Fibroblast of upper back skin (primary cell): ENCODE measurements at regions not wholly inside any gene's neighbourhood (a gene's known extent, or its start where the extent isn't known, plus 50 kb on each side); places are given as distances from the start of the nearest gene placed in this dataset.
"Not testable (repeated sequence)": the region's sequence is repeated elsewhere in the genome, so short reads cannot be mapped to it uniquely, and the experiment has no call there.

Source experiments
- DNase-seq: peaks from one replicate; pipeline ENCODE4 v3.0.0-alpha.2; 2013

DNA sequence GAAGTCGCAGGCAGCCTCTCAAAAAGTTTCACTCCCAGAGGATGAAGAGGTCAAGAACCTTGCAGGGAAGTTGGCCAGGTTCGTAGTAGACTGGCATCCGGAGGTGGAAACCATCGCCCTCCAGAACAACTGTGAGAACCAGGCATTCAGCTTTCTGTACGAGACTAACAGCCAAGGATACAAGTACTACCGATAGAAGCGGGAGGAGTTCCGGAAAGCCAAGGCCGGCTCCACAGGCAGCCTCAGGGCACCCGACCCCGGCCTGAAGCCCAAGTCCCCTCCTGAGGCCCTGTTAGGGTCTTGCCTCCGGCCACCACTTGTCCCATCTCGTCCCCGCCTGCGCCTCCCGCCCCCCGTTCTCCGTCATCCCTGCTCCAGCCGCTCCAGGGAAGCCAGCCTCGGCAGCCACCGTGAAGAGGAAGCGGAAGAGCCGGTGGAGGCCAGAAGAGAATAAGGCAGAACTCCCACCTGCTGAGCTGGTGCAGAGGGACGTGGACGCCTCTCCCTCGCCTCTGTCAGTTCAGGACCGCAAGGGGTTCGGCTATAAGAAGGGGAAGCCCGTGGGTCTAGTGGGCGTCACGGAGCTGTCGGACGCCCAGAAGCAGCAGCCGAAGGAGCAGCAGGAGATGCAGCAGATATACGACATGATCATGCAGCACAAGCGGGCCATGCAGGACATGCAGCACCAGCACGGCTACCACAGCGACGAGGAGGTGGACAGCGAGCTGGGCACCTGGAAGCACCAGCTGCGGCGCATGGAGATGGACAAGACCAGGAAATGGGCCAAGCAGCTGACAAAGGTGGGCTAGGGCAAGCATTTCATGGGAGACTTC, 366.8 kb upstream of the ATXN7L3B start:
- DNase-seq: no peak

DNA sequence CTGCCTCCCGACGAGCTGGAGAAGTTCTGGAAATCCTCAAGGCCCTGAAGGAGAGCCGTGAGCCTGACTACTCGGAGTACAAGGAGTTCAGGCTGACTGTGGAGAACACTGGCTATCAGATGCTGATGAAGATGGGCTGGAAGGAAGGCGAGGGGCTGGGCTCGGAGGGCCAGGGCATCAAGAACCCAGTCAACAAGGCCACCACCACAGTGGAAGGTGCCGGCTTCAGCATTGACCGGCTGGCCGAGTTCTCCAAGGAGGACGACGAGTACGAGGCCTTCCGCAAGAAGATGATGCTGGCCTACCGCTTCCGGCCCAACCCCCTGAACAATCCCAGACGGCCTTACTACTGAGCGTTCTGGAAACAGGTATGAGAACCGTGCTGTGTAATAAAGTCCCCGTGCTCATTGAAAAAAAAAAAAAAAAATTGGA, 366.1 kb upstream of the ATXN7L3B start:
- DNase-seq: no peak

DNA sequence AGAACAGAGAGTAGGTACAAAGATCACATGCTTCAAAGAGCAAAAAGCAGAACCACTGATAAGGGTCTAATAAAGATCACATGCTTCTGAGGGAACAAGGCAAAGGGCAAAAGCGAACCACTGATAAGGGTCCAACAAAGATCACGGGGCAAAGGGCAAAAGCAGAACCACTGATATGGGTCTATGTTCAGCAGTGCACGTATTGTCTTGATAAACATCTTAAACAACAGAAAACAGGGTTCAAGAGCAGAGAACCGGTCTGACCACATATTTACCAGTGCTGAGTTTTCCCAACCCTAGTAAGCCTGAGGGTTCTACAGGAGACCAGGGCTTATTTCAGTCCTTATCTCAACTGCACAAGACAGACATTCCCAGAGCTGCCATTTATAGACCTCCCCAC, 362.7 kb upstream of the ATXN7L3B start:
- not testable (repeated sequence) for DNase-seq

DNA sequence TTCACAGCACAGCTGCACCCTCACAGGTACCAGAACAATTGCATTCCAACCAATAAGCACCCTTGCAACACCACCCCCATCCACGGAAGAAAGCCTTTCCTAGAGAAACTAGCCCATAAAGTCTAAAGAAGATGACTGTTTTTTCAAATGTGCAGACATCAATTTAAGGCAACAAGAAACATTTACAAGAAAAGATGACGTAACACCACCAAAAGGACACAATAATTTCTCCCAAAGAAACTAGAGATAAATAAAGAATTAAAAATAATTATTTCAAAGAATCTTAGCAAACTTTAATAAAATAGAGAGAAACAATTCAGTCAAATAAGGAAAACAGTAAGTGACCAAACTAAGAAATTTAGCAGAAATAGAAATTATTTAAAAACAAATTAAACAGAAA, 352.3 kb upstream of the ATXN7L3B start:
- DNase-seq: no peak

DNA sequence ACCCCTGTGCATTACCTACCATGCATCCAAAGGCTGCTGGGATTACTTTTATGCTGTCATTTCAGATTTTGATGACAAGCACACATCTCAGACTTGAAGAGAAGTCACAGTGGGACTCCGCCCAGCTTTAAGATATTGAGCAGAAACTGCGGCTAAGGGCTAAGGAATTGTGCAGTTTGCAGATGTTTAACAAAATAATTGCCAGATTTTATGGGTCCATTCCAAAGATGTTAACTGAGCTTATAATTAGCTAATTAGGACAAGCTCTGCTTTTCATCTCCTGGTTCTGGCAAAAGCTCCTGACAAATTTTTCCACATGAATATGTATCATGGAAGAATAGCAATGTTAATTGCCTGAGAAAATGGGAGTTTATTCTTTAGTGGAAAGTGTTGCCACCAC, 344.4 kb upstream of the ATXN7L3B start:
- DNase-seq: no peak

DNA sequence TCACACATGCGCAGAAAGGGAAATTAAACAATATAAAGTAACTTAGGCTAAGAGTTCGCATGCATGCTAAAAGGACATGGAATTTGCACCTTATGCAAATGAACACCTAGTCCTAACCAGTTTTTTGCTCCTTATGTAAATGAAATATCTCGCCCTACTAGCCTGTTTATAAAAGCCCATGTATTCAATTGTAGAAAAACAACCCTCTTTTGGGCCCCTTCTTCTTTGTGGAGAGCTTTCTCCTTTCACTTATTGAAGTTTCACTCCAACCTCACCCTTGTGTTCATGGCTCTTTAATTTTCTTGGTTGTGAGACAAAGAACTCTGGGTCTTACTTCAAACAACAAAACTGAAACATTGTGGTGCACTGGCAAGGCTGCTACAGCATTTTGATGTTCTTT, 333.4 kb upstream of the ATXN7L3B start:
- DNase-seq: no peak

DNA sequence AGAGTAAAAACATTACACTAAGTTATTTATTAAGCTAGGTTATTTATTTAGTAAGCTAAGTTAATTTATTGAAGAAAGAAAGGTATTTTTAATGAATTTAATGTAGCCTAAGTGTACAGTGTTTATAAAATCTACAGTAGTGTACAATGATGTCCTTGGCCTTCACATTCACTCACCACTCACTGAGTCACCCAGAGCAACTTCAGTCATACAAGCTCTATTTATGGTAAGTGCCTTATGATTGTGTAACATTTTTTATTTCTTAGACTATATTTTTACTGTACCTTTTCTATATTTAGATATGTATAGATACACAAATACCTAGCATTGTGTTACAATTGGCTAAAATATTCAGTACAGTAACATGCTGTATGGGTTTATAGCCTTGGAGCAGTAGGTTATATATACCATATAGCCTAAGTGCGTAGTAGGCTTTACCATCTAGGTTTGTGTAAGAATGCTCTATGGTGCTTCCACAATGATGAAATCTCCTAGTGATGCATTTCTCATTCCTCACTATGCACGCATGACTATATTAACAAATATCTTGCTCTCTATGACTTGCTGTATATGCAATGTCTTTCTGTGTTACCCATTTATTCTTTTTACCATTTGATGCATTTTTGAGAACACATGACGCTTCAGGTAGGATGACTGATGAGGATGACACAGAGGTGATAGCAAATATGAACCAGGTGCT, 309.6 kb upstream of the ATXN7L3B start:
- no peak for DNase-seq

DNA sequence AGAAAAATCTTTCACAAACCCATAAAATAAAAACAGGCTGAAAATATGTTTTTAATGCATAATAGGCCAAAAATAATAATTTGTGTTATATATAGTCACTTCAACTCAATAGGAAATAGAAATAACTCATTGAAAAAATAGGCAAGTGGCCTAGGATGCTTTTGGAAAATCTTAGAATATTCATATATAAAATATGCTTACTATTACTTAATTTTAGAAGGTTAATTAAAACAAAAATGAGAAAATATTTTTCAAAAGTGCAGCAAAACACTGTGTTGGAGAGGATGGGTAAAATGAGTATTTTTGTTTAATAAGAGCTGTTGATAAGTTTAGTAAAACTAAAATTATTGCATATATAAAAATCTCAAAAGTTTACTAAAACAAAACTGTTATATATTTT, 308.0 kb upstream of the ATXN7L3B start:
- DNase-seq: no peak

DNA sequence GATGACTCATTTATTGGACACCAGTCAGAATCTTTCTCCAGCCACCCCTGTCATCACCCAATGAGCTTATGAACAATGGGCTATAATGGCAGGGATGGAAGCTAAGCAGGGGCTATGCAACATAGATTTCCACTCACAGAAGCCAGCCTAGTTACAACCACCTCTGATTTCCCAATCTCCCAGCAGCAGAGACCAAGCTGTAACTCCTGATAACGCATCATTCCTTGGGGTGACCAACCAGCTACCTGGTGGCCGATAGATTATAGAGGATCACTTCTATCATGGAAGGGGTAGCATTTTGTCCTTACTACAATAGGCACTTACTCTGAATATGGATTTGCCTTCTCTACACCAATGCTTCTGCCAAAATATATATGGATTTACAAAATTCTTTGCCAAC, 302.3 kb upstream of the ATXN7L3B start:
- DNase-seq: no peak

DNA sequence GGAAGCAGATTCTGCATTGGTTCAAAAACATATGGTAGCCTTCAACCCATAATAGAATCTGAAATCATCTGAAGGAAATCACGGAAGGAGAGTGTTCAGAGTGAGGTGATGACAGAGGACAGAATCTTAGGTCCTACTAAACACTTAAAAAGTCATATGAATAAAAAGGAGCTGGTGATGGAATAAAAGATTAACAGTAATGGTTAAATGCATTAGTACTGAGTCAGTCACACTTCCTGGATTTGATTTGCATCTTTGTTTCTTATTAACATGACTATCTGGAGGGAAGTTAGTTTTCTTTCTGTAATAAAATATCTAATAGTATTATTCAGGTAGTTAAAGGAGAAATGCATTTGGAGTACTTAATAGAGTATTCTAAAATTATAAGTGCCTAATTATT, 296.3 kb upstream of the ATXN7L3B start:
- no peak for DNase-seq

DNA sequence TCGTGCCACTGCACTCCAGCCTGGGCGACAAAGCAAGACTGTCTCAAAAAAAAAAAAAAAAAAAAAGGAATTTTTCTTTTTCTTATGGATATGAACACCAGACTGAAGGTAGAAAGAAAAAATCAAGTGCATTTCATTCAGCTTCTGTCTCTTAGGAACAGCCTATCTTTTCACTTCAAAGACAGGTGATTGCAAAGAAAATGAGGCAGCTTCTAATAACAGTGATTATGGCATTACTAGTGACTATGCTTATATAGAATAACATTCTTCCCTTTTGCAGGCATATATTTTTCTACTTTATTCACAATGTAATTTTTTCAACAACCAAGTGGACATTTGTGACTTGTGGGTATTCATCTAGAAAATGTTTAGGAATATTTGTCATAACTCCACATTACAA, 295.5 kb upstream of the ATXN7L3B start:
- DNase-seq: no peak

DNA sequence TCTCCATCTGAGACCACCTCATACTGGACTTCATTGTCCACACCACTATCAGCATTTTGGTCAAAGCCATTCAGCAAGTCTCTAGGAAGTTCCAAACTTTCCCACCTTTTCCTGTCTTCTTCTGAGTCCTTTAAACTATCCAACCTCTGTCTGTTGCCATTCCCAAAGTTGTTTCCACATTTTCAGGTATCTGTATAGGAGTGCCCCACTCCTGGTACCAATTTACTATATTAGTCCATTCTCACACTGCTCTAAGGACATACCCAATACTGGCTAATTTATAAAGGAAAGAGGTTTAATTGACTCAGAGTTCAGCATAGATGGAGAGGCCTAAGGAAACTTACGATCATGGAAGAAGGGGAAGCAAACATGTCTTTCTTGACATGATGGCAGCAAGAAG, 292.2 kb upstream of the ATXN7L3B start:
- no peak for DNase-seq

DNA sequence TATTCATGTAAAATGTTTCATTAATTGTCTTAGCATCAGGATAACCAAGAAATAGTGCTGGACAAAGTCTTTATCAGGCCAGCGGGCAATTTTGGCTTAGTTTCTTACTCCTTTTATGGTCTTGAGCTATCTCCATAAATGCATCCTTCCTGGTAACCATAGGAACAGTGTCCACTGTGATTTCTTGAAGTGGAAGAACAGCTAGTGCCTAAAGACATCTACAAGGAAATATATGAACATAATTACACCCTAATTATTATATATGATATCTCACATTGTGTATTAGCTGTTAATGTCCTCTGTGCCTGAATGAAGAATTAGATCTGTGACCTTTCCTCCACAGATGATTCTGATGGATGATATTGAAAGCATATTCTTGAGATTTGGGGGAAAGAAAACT, 286.7 kb upstream of the ATXN7L3B start:
- no peak for DNase-seq

DNA sequence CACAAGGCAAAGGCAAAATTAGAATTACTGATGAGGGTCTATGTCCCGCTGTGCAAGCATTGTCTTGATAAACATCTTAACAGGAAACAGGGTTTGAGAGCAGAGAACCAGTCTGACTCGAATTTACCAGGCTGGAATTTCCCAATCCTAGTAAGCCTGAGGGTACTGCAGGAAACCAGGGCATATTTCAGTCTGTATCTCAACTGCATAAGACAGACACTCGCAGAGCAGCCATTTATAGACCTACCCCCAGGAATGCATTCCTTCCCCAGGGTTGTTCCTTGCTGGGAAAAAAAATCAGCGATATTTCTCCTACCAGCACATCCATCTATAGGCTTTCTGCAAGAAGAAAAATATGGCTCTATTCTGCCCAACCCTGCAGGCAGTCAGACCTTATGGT, 283.8 kb upstream of the ATXN7L3B start:
- DNase-seq: not testable (repeated sequence)

DNA sequence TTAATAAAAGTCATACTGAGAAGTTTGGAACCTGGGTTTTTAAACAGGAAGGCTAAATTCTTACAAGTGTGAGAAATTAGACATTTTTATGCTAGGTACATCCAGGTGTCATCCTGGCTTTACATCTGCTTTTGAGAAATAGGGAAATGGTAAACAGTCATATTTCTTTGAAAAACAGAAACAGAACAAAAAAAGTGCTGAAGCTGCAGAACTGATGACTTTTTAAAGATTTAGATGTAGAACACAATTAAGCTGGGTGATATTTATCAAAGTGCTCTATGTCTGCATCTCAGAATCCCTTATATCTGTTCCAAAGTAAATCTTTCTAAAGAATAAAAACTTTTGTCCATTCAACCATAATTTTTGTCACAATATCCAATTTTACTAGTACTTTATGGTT, 282.9 kb upstream of the ATXN7L3B start:
- DNase-seq: no peak

DNA sequence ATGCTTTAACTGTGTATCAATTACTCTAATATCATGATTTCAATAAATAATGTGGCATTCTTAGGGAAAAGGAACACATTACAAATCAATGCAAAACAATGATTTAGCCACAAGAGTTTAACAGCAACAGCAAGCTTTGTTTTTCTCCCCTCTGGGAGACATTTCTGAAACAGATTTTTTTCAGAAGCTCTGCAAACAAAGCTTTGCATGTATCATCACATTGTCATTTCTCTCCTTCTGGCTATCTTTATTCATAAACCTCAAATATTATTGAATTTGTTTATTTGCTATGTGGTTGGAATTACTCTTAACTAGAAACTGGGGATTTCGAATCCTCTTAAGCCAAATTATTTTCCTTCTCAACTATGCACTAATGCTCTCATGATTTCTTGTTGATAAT, 278.4 kb upstream of the ATXN7L3B start:
- no peak for DNase-seq

DNA sequence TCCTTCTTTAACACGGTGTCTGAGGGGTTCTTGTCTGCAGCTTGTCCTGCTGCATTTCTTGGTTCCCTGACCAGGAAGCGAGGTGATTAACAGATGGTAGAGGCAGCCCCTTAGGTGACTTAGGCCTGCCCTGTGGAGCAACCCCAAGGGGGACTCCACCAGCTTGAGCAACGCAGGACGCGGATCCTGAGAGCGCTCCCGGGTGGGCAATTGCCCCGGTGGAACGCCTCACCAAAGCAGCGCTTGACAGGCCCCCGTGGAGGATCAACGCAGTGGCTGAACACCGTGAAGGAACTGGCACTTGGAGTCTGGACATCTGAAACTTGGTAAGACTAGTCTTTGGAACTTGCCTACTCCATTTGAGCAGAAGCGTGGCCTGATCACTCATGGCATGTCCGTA, 272.9 kb upstream of the ATXN7L3B start:
- no peak for DNase-seq

DNA sequence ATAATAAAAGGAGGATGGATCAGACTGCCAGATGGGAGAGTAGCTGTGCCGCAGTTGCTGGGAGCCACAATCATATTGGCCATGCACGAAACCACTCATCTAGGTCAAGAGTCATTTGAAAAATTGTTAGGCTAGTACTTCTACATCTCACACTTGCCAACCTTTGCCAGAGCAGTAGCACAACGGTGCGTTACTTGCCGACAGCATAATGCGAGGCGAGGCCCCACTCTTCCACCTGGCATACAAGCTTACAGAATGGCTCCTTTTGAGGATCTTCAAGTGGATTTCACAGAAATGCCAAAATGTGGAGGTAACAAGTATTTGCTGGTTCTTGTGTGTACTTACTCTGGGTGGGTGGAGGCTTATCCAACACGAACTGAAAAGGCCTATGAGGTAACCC, 268.3 kb upstream of the ATXN7L3B start:
- not testable (repeated sequence) for DNase-seq

DNA sequence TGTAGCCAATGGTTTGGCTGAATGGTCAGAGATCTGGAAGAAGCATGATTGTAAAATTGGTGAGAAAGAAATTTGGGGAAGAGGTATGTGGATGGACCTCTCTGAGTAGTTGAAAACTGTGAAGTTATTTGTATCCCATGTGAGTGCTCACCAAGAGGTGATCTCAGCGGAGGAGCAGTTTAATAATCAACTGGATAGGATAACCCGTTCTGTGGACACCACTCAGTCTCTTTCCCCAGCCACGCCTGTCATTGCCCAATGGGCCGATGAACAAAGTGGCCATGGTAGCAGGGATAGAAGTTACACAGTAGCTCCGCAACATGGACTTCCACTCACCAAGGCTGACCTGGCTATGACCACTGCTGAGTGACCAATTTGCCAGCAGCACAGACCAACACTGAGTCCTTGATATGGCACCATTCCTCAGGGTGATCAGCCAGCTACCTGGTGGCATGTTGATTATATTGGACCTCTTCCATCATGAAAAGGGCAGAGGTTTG, 257.4 kb upstream of the ATXN7L3B start:
- DNase-seq: no peak

DNA sequence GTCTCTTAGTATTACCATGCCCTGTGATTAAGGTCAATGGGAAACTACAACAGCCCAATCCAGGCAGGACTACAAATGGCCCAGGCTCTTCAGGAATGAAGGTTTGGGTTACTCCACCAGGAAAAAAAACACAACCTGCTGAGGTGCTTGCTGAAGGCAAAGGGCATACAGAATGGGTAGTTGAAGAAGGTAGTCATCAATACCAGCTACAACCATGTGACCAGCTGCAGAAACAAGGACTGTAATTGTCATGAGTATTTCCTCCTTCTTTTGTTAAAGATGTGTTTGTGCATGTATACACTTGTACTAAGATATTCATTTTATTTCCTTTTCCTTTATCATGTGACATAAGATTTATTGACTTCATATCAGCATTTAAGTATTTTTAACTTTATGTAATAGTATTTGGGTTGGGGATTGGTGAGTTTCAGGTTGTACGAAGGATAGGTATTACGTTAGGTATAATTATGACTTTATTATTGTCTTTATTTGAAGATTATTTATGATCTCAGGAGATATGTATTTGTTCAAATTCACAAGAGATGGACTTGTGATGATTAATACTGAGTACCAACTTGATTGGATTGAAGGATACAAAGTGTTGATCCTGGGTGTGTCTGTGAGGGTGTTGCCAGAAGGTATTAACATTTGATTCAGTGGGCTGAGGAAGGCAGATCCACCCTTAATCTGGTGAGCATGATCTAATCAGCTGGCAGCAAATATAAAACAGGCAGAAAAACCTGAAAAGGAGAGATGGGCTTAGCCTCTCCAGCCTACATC, 256.0 kb upstream of the ATXN7L3B start:
- not testable (repeated sequence) for DNase-seq

DNA sequence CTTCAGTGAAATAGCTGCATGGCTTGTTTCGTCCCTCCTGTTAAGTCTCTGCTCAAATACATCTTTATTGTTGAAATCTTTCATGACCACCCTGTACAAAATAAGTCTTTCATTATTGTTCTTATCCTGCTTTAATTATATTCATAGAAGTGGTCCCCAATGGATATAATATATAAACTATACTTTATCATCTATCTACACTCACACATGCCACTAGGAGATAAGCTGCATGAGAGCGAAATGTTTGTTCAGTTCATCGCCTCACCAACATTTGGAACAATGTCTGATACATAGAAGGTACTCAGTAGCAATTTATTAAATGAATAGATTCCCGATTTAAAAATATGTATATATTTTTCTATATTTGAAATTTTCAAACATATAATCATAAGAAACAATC, 254.0 kb upstream of the ATXN7L3B start:
- no peak for DNase-seq

DNA sequence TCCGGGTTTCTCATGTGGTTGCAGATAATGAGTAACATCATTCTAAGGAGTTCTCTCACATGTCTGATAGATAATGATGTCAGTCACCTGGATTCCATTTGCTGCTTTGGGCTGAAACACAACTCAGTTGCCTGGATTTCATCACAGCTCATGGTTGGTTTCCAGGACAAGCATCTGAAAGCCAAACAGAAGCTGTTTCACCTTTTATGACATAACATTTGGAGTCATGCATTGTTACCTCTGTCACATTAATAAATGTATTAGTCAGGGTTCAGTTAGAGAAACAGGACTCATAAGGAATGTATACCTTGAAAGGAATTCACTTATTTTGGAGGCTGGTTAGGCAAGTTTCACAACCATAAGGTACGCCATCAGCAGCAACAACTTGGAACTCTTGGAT, 251.9 kb upstream of the ATXN7L3B start:
- DNase-seq: no peak

DNA sequence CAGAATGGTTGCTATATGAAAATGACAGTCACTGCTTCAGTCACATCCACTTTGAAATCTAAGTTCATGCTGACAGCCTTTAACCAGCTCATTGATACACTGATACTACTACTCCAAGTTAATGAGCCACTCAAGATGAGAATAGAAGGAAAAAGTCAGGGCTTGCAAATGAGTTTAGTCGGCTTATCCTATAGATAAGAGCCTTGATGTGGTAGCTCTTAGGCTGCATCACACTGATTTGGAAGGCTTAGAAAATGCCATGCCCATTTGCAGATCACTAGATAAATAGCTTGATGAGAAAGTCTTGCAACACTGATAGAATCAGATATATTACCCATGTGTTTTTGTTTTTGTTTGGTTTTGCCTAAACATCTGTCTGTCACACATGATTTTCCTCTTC, 251.4 kb upstream of the ATXN7L3B start:
- no peak for DNase-seq
